NCI-H748 treated with DMSO at 0.1 percent for 48 hours (cell line): ENCODE measurements at regions not wholly inside any gene's neighbourhood (a gene's known extent, or its start where the extent isn't known, plus 50 kb on each side); places are given as distances from the start of the nearest gene placed in this dataset.

Source experiments
- DNase-seq: peaks from one replicate; lab custom pipeline; 2025; lab: John Stamatoyannopoulos, UW

DNA sequence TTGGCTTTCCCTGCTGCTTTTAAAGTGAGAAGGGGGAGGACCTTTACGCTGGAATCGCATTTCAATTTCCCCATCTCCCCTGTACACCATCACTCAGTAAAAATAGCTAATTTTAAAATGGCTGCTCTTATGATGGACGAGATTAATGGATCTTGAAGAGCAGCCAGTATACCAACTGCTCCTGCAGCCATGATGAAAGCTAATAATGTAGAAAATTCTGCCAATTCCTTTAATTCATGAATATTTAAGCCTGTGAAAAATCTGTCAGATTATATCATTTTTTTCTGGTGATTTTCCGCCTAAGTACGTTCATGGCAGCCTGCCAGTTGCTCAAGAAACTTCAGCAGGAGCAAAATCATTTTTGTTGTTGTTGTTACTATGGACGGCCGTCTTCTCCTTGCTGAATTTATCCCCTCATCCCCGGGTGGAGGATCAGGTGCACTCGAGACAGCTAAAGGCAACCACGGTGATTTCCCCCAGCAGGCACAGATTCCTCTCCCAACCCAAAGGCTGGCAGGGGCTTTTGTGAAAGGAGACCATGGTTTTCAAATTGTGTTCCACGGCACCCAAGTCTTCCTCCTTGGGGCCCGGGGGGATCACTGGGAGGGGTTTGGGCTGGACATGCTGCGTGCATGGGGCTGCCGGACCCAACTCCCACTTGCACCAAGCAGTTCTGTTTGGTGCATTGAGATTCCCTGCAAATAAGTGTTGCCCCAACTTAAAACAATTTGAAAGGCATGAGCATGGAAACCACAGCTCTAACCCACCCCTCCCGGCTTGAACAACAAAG is 289.6 kb downstream of the UACA start:
- DNase-seq = no peak

DNA sequence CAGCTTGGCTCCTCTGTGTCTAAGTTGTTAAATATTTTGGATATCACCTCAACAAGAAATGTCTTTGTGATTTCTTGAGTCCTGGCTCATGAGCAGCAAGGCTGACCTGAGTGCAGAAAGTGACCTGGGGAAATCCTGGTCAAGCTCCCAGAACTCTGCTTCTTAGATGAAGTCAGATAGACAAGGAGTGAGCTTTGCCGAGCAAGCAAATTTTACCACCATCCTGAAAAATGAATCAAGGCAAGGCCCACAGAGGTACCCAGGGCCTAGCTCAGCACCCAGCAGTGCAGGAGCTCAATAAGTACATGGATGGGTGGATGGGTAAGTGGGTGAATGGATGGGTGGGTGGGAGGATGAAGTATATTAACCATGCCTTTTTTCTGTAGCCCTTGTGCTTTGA is 291.8 kb downstream of the UACA start:
- DNase-seq = no peak

DNA sequence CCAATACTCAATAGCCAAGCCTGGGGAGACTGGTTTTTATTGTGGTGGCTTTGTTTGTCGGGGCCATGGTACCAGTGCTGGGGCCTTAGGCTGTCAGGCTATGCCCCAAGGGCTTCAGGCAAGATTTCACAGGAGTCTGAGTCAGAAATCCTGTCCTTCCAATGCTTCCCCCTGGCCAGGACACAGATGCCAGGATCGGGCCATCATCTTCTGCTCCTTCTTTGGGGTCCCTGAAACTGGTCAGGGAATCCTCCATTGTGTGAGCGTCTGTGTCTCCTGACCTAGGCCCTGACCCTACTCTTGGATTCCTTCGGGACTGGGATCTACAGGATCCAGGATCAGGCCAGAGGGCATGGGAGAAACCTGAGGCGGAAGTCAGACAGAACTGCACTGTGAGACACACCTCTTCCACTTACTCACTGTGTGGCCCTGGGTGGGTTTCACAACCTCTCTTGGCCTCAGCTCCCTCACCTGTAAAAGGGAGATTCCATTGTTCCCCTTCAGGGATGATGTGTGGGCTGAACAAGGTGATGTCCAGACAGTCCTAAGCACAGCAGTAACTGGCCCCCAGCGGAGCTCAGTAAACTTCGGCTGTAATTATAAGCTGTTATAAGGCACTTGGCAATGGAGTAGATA is 292.7 kb downstream of the UACA start:
- no peak for DNase-seq

DNA sequence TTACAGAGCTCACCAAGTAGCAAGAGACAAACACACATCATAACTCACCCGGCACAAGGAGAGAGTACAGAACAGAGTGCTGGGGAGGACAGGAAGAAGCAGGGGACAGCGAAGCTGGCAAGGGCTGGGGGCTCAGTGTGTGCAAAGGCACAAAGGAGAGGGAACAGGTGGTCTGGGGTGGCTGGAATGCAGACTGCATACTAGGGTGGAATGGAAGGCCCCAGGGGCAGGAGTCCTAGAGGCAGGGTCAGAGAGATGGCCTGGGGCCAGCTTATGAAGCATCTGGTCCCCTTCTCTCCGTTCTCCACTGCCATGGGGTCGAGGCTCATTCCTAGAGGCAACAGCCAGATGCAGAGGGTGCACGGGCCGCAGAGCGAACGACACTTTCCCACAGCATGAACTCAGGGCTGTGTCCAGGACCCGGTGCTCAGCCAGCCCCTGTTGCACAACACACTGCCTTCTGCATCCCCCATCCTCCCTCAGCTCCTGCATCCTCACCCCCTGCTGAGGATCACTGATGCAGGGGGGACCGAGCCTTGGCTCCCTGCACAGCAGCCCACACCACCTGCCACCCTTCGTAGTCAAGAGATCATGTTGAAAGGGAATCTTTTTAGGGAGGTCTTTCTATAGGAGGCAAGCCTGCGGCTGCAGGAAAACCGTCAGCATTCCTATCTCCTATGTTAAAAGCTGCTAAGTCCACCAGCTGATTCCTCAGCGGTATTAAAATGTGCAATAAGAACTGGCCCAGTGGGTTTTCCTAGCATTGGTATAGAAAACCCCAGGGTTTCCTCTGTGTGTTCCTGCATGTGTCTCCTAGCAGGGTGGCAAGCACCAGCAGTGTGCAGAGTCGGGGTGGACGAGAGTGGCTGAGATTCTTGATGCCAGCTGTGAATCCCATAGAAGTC is 293.5 kb downstream of the UACA start:
- no peak for DNase-seq

DNA sequence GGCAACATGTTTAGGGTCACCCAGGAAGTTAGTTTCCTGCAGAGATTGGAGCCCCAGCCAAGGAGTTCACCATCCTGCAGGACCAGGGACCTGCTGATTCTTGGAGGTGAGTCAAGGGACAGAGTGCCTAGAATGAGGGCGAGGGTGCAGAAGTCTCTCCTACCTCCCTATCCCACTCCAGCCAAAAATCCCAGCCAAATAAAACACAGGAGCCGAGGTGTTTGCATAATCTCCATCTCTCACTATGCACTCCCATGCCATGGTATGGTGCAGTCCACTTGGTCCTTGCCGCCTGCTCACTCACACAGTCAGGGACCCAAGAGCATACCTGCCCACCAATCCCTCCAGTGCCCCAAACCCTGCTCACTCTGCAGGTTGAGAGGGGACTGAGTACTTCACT is 294.2 kb downstream of the UACA start:
- no peak for DNase-seq

DNA sequence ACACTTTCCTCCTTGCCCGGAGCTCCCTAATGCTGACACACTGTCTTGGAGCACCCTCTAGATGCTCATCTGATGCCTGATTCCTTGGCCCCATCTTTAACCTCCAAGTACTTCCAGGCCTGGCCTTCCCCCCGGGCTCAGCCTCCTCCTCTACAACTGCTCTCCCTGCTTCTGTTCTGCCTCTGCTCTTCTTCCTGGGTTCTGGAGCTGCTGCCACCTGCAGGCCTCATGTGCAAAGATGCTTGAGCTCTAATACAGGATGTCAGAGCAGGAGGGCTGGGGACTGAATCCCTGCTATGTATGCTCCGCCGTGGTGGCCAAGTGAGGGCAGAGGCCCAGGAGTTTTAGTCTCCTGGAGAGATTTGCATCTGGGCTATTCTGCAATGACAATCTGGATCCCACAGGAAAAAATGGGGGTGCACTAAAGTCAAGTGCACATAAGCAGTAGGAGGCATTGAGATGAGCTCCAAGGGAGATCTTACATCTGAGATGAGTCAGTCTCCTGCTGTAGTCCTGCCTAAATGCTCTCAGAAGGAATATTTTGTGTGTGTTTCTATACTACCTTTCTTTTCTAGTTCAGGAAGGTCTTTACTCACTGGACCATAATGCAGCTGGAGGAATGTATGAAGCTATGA is 296.3 kb downstream of the UACA start:
- DNase-seq = no peak

DNA sequence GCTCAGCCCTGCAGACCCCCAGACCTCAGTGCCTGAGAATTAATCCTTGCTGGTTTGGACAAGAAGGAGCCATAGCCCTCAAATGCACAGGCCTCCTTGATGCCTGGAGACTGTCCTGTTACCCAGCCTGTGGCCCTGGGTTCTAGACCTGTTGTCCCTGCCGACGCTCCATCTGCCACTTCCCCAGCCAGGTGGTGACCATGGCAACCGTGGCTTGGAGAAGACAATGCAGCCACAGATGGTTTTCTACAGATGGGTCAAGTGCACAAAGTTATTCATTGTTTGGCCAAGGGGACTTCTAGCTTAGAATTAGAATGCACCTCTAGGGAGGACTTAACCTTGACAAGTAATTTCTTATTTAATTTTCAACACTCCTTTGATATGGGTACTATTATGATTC is 297.1 kb downstream of the UACA start:
- DNase-seq = no peak

DNA sequence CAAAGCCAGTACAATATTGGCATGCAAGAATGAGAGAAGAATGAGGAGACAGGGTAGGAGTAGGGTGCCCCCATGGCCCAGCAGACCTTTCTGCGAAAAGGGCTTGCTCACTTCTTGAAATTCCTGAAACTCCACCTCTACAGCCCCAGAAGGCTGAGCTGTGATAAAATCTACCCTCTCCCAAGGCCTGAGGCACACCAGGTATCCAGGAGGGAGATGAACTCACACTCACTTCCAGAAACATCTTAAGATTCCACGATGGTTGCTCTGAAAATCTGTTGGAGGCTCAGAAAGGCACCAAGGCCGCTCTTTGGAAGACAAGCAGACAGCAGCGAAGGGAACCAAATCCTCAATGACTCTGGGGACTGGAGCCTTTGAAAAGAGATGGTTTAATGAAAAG is 297.5 kb downstream of the UACA start:
- DNase-seq = no peak

DNA sequence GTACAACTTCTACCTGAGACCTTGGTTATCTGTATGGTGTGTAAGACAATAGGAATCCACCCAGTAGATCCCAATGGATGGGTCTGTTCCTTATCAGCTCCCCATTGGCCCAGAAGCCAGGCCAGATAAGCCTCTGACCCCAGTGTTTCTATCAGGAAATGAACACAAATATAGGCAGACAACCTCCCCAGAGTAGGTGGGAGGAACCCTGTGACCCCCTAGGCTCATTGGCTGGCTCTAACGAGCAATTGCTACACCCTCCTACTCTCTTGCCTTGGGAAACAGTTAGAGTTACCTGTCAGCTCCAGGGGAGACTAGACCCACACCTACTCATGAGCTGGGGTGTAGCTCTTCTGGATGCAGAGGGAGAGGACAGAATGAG is 299.9 kb downstream of the UACA start:
- DNase-seq = no peak

DNA sequence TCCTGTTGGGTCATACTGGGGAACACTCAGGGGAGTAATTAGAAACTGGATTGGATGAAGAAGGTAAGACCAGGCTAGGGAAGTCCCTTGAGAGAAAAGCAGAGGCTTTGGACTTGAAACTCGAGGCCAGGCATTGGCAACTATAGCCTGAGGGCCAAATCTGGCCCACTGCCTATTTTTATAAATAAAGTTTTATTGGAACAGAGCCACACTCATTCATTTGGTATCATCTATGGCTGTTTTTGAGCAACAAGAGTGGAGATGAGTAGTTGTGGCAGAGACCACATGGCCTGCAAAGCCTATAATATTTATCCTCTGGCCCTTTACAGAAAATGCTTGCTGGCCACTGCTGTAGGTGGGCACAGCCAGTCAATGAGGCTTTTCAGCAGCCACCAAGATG is 301.4 kb downstream of the UACA start:
- no peak for DNase-seq

DNA sequence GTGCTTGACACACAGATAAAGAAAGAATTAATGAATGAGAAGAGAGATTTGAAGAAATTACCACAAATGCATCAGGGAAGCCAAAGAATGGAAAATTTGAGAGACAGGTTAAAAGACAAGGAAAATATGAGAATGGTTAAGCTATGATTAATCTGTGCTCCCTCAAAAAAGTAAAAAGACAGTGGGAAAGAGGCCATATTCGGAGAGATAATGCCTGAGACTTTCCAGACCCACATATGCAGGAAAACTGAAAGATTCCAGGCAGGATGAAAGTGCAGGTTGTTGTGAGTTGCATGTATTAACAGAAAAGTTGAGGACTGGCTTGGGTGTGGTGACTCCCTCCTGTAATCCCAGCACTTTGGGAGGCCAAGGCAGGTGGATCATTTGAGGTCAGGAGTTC is 302.3 kb downstream of the UACA start:
- DNase-seq = no peak

DNA sequence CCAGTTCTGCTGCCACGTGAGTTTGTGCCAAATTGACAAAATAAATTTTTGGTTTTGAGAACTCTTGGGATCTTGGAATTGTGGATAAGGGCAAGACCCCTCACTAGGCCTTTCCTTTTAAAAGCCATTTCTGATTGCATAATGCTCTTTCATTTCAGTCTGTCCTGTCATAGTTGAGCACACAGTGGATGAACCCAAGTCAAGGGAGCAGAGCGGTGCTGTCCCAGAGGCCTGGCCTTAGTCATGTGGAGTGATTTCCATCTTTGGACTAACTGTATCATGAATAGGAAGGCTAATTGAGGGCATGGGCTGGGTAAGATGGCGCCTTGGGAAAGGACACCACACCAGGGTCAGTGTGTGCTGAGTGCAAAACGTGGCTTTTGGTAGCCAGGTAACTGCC is 304.0 kb downstream of the UACA start:
- DNase-seq = no peak

DNA sequence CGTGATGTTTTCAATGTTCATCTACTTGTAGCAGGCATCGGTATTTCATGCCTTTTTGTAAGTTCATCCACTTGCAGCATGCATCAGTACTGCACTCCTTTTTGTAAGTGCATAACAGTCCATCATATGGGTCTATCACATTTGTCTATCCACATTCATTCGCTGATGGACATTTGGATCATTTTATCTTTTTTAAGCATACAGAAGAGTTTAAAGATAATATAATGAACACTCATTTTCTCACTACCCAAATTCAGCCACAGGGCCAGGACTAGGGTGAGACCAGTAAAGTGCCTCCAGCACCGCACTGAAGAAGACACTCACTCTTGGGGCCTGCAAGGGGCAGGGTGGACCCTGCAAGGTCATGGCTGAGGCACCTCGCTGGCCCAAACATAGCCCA is 309.6 kb downstream of the UACA start:
- DNase-seq = no peak

DNA sequence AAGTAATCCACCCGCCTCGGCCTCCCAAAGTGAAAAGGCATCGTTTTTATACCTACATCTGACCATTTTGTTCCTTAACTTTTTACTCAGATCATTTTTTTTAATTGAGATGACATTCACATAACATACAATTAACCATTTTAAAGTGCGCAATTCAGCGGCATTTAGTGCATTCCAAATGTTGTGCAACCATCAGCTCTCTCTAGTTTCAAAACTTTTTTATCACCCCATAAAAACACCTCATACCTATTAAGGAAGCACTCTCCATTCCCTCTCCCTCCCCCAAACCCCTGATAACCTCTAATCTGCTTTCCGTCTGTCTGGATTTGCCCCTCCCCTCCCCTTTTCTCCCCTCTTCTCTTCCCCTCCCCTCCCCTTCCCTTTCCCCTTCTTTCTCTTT is 310.1 kb downstream of the UACA start:
- no peak for DNase-seq

DNA sequence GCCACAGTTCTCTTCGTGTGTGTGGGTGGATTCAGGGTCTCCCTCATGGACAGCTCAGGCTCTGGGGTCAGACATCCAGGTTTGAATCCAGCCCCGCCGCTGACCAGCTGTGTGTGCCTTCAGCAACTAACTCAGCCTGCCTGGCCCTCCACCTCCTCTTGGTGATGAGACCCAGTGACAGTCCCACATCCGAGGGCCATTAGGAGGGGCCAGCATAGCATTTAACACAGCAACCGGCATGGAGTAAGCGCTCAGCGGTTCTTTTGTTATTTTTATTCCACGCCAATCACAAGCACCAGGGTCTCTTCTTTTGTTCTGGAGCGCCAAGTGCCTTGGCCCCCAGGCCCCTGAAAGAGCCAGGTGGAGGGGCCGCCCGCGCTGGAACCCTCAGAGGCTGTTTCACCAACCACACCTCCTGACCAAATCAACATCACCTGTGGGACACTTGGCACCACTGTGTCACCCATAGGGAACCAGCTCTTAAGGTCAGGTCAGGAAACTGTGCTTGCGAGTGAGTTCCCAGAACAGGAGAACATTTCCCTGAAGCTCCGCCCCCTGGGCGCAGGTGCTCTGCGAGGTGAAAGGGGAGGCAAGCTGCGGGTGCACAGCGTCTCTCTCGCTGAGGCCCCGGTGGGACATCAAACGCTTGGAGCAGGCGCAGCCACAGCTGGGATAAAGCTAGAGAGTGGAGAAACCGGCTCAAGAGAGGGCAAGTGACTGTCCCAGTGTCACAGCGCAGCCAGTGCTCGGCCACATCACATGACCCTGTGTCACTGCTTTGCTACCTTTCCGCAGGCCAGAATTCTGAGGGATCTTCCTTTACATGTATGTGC is 311.3 kb downstream of the UACA start:
- DNase-seq = no peak

DNA sequence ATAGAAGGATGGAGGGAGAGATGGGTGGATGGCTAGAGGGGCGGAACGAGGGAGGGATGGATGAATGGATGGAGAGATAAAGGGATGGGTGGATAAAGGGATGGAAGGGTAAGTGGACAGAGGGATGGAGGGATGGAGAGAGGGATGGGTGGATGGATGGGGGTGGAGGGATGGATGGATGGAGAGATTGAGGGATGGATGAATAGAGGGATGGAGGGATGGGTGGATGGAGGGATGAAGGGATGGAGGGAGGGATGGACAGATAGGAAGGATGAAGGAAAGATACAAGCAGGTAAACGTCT is 313.3 kb downstream of the UACA start:
- DNase-seq = no peak

DNA sequence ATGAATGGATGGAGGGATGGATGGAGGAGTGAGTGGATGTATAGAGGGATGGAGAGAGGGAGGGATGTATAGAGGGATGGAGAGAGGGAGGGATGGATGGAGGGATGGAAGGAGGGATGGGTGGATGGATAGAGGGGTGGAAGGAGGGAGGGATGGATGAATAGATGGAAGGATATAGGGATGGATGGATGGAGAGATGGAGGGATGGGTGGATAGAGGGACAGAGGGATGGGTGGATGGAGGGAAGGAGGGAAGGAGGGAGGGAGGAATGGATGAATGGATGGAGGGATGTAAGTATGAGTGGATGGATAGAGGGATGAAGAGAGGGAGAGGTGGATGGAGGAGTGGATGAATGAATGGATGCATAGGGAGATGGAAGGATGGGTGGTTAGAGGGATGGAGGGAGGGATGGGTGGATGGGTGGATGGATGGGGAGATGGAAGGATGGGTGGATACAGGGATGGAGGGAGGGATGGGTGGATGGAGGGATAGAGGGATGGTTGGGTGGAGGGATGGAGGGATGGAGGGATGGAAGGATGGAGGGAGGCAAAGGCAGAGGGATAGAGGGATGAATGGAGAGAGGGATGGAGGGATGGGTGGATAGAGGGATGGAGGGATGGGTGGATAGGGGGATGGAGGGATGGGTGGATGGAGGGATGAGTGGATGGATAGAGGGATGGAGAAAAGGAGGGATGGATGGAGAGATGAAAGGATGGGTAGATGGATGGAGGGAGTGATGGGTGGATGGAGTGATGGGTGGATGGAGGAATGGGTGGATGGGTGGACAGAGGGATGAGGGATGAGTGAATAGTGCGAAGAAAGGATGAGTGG is 313.8 kb downstream of the UACA start:
- no peak for DNase-seq

DNA sequence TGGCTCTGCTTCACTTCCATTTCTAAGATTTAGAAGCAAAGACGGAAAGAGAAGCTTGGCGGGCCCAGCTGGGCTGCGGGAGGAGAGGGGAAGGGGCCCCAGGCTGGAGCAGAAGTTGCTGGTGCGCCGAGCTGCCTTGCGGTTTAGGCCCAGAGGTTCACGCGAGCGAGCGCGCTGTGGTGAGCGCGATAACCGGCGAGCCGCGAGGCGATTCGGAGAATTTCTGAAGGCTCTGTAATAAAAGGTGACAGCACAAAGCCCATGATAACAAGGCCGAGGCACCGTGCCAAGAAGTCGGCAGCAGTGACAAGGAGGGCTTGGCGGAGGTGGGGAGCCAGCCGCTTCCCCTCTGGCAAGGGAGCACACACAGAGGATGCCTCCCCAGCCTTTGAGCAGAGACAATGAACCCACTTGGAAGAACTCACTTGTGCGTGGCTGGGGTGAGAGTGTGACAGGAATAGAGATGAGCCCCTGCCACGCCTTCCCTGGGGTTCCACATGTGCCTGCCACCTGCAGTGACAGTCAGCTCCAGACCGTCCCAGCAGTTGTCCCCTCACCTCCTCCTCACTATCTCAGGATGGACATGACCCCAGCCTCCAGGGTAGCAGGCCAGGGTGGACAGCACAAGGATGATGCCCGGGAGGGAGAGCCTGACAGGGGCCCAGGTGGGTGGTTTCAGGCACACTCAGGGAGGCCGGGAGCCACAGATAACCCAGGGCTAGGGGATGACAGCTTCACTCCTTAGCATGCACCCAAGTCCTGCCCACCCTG is 315.2 kb downstream of the UACA start:
- no peak for DNase-seq

DNA sequence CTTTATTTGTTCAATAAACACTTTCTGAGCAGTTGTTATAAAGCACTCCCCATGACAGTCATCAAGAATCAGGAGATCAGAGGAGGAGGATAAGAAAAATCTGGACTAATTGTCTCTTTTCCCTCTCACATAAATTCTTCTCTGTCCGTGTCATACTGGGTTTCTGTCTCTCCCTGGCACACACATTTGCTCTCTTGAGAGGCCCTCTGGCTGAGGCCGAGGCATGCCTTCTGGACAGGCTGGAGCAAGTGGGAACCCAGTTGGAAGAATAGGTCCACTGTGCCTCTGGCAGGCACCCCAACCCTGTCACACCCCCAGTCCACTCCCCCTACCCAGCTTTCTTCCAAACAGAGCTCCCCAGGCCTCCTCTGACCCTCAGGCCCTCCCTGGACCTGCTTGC is 315.8 kb downstream of the UACA start:
- DNase-seq = no peak

DNA sequence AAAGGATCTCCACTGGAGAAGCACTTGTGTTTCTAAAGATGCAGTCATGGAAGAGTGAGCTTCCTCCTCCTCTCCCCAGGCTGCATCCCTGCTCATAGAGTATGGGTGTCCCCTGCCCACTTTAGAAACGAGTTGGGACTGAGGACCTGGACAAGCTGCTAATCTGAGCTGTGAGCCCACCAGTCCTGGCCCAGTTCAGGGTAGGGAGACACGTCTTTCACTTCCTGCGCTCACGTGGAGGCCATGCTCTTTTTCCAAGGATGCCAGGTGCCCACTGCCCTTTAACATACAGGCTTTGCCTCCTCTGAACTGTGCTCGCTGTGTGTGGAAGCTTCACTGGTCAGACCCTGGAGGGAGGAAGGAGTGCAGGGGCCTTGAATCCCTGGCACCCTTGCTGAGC is 316.3 kb downstream of the UACA start:
- no peak for DNase-seq
